ENCODE measurements at regions not wholly inside any gene's neighbourhood (a gene's known extent, or its start where the extent isn't known, plus 50 kb on each side); places are given as distances from the start of the nearest gene placed in this dataset.

DNA sequence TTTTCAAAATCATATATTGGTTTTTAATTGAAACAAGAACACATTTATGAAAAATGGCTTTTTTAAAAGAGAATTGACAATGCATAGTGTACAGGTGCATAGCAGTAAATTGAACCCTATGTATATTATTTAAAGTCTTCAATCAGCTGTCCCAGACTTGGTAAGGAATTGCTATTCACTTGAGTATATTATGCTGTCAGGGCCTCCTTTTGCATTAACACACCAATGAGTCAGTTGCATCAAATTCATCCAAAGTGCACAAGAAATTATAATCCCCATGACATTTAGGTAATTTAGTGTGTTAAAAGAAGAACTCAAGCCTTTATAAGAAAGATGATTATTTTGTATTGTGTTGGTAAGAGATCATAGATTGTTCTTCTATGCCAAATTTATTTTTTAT lies 748.8 kb upstream of the RIOK2 start:
- no peaks in the 10 kb centered on the region for H3K9me3 ChIP-seq (ENCODE audit: control insufficient read depth, low read length)
- ATAC-seq (ENCODE audit: low FRiP score) (no peak), DNase-seq (no peak)
- intact Hi-C loops (cut with DNase I): no loop called here
- H3K27ac ChIP-seq (ENCODE audit: low read depth in 1 of 2, low read length in 2 of 2): no peak overlapping the region
- no peak overlapping the region for H3K4me3 ChIP-seq (ENCODE audit: low read length in 2 of 2)
- H3K27me3 ChIP-seq (ENCODE audit: control insufficient read depth in 1 of 2, insufficient read depth in 2 of 2, low read length in 1 of 2): no peaks in the 10 kb centered on the region
- no peaks in the 10 kb centered on the region for H3K36me3 ChIP-seq (ENCODE audit: control insufficient read depth in 1 of 2, insufficient read depth in 2 of 2, low read length in 1 of 2)
- H3K4me1 ChIP-seq (ENCODE audit: control insufficient read depth in 1 of 2, insufficient read depth in 2 of 2, low read length in 2 of 2): no peaks in the 10 kb centered on the region

DNA sequence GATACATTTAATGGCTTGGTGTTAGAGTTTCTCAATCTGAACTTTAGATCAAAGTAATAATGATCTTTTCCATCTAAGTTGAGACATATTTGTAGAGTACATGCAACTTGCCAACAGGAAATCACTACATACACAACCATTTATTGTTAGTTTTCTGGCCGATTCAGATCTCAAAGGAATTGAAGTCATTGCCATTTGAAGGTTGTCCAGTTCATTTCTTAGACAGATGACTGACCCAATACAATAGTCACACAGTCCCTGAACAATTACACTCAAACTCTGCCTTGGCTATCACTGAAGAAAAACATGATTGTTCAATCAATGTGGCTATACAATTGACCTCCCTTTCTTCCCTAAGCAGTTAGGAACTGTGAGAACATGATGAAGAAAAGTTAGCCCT lies 753.2 kb upstream of the RIOK2 start:
- H3K9me3 ChIP-seq (ENCODE audit: control insufficient read depth, low read length): no peaks in the 10 kb centered on the region
- H3K4me3 ChIP-seq (ENCODE audit: low read length in 2 of 2): no peak overlapping the region
- no peak for ATAC-seq (ENCODE audit: low FRiP score)
- H3K27me3 ChIP-seq (ENCODE audit: control insufficient read depth in 1 of 2, insufficient read depth in 2 of 2, low read length in 1 of 2): no peaks in the 10 kb centered on the region
- intact Hi-C loops (cut with DNase I): no loop called here
- no peak for DNase-seq
- no peaks in the 10 kb centered on the region for H3K36me3 ChIP-seq (ENCODE audit: control insufficient read depth in 1 of 2, insufficient read depth in 2 of 2, low read length in 1 of 2)
- 38 to 61% methylated on average over 1 of the region's 1 CpG for WGBS, 2 donors
- no peaks in the 10 kb centered on the region for H3K4me1 ChIP-seq (ENCODE audit: control insufficient read depth in 1 of 2, insufficient read depth in 2 of 2, low read length in 2 of 2)
- H3K27ac ChIP-seq (ENCODE audit: low read depth in 1 of 2, low read length in 2 of 2): no peak overlapping the region

GRCh38 chr5:97937846-97938245 lies 754.8 kb upstream of the RIOK2 start:
- H3K36me3 ChIP-seq (ENCODE audit: control insufficient read depth in 1 of 2, insufficient read depth in 2 of 2, low read length in 1 of 2): no peaks in the 10 kb centered on the region
- WGBS, 2 donors: 75 to 77% methylated on average over 2 of the region's 2 CpGs
- H3K27me3 ChIP-seq (ENCODE audit: control insufficient read depth in 1 of 2, insufficient read depth in 2 of 2, low read length in 1 of 2): no peaks in the 10 kb centered on the region
- H3K4me1 ChIP-seq (ENCODE audit: control insufficient read depth in 1 of 2, insufficient read depth in 2 of 2, low read length in 2 of 2): no peaks in the 10 kb centered on the region
- no peak overlapping the region for H3K27ac ChIP-seq (ENCODE audit: low read depth in 1 of 2, low read length in 2 of 2)
- no peak overlapping the region for H3K4me3 ChIP-seq (ENCODE audit: low read length in 2 of 2)
- DNase-seq: no peak
- H3K9me3 ChIP-seq (ENCODE audit: control insufficient read depth, low read length): no peaks in the 10 kb centered on the region
- ATAC-seq (ENCODE audit: low FRiP score): no peak
- intact Hi-C loops (cut with DNase I): no loop called here

DNA sequence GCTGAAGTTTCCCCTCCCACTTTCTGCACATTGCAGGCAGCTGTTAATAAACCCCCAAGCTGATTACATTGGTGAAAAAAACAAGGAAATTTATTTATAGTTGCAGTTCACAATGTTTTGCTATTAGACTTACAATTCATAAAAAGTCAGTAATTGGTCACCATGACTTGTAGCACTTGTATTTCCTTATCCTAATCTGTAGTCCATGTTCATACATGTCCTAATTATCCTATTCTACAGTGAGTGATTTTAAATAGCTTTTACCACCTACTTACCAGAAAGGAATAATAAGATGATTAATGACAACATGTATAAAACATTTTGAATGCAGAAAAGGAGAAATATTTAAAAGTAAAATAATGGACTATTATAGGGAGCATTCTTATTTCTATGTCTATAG lies 760.0 kb upstream of the RIOK2 start:
- Histone ChIP-seq H3K9me3 (ENCODE audit: control insufficient read depth, low read length) (no peaks in the 10 kb centered on the region), H3K4me3 (ENCODE audit: low read length in 2 of 2) (no peak overlapping the region), H3K27ac (ENCODE audit: low read depth in 1 of 2, low read length in 2 of 2) (no peak overlapping the region), H3K36me3 (ENCODE audit: control insufficient read depth in 1 of 2, insufficient read depth in 2 of 2, low read length in 1 of 2) (no peaks in the 10 kb centered on the region), H3K4me1 (ENCODE audit: control insufficient read depth in 1 of 2, insufficient read depth in 2 of 2, low read length in 2 of 2) (no peaks in the 10 kb centered on the region), H3K27me3 (ENCODE audit: control insufficient read depth in 1 of 2, insufficient read depth in 2 of 2, low read length in 1 of 2) (no peaks in the 10 kb centered on the region)
- ATAC-seq (ENCODE audit: low FRiP score) (no peak), DNase-seq (no peak)
- intact Hi-C loops (cut with DNase I): no loop called here

DNA sequence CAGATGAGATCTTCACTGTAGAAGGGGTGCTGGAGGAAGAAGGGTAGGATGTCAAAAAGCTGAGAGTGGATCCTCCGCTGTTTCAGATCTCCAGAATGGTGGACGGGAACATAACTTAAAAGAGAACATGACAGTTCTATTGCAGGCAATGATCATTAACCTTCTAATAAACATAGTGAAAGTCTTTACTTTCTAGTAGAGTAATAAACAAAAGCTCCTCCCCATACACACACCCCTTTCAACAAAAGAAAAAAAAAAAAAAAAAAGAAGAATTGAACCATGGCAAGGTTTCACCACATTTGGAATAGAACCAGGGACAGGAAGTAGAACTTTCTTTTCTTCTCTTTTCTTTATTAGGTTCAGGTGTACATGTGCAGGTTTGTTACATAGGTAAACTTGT lies 768.1 kb upstream of the RIOK2 start:
- no peaks in the 10 kb centered on the region for H3K4me1 ChIP-seq (ENCODE audit: control insufficient read depth in 1 of 2, insufficient read depth in 2 of 2, low read length in 2 of 2)
- H3K9me3 ChIP-seq (ENCODE audit: control insufficient read depth, low read length): peaks cover 2% of the 10 kb centered on the region
- 89 to 93% methylated on average over 2 of the region's 2 CpGs for WGBS, 2 donors
- intact Hi-C loops (cut with DNase I): no loop called here
- H3K36me3 ChIP-seq (ENCODE audit: control insufficient read depth in 1 of 2, insufficient read depth in 2 of 2, low read length in 1 of 2): no peaks in the 10 kb centered on the region
- no peak overlapping the region for H3K27ac ChIP-seq (ENCODE audit: low read depth in 1 of 2, low read length in 2 of 2)
- no peak overlapping the region for H3K4me3 ChIP-seq (ENCODE audit: low read length in 2 of 2)
- no peak for ATAC-seq (ENCODE audit: low FRiP score)
- H3K27me3 ChIP-seq (ENCODE audit: control insufficient read depth in 1 of 2, insufficient read depth in 2 of 2, low read length in 1 of 2): peaks cover 0 to 2% of the 10 kb centered on the region in 2 donors
- no peak for DNase-seq

DNA sequence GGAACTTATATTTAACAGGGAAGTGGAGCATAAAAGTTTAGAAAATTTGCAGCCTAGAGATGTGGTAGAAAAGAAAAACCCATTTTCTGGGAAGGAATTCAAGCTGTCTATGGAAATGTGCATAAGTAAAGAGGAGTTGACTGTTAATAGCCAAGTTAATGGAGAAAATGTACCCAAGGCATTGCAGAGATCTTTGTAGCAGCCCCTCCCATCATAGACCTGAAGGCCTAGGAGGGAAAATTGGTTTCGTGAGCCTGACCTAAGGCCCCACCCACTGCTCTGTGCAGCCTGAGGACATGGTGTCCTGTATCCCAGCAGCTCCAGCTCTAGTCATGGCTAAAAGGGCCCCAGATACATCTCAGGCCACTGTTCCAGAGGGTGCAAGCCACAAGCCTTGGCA lies 772.4 kb upstream of the RIOK2 start:
- WGBS, 2 donors: 59 to 78% methylated on average over 1 of the region's 1 CpG
- Histone ChIP-seq H3K27ac (ENCODE audit: low read depth in 1 of 2, low read length in 2 of 2) (no peak overlapping the region), H3K9me3 (ENCODE audit: control insufficient read depth, low read length) (no peaks in the 10 kb centered on the region), H3K36me3 (ENCODE audit: control insufficient read depth in 1 of 2, insufficient read depth in 2 of 2, low read length in 1 of 2) (no peaks in the 10 kb centered on the region), H3K27me3 (ENCODE audit: control insufficient read depth in 1 of 2, insufficient read depth in 2 of 2, low read length in 1 of 2) (peaks cover 0 to 2% of the 10 kb centered on the region in 2 donors), H3K4me1 (ENCODE audit: control insufficient read depth in 1 of 2, insufficient read depth in 2 of 2, low read length in 2 of 2) (no peaks in the 10 kb centered on the region), H3K4me3 (ENCODE audit: low read length in 2 of 2) (no peak overlapping the region)
- ATAC-seq (ENCODE audit: low FRiP score) (no peak), DNase-seq (no peak)
- intact Hi-C loops (cut with DNase I): no loop called here

- no peaks in the 10 kb centered on the region for H3K27me3 ChIP-seq (ENCODE audit: control insufficient read depth in 1 of 2, insufficient read depth in 2 of 2, low read length in 1 of 2)
- no peak for ATAC-seq (ENCODE audit: low FRiP score)
- intact Hi-C loops (cut with DNase I): no loop called here
- H3K36me3 ChIP-seq (ENCODE audit: control insufficient read depth in 1 of 2, insufficient read depth in 2 of 2, low read length in 1 of 2): no peaks in the 10 kb centered on the region
- WGBS, 2 donors: 56 to 57% methylated on average over 3 of the region's 3 CpGs
- no peaks in the 10 kb centered on the region for H3K4me1 ChIP-seq (ENCODE audit: control insufficient read depth in 1 of 2, insufficient read depth in 2 of 2, low read length in 2 of 2)
- no peaks in the 10 kb centered on the region for H3K9me3 ChIP-seq (ENCODE audit: control insufficient read depth, low read length)
- no peak for DNase-seq
- H3K27ac ChIP-seq (ENCODE audit: low read depth in 1 of 2, low read length in 2 of 2): no peak overlapping the region
- no peak overlapping the region for H3K4me3 ChIP-seq (ENCODE audit: low read length in 2 of 2)
Observed at GRCh38 chr5:97967292-97967691, 784.2 kb upstream of the RIOK2 start.

GRCh38 chr5:97968346-97968745 lies 785.3 kb upstream of the RIOK2 start:
- intact Hi-C loops (cut with DNase I): no loop called here
- H3K36me3 ChIP-seq (ENCODE audit: control insufficient read depth in 1 of 2, insufficient read depth in 2 of 2, low read length in 1 of 2): no peaks in the 10 kb centered on the region
- no peaks in the 10 kb centered on the region for H3K4me1 ChIP-seq (ENCODE audit: control insufficient read depth in 1 of 2, insufficient read depth in 2 of 2, low read length in 2 of 2)
- no peaks in the 10 kb centered on the region for H3K27me3 ChIP-seq (ENCODE audit: control insufficient read depth in 1 of 2, insufficient read depth in 2 of 2, low read length in 1 of 2)
- WGBS, 2 donors: 88% methylated on average over 2 of the region's 2 CpGs
- H3K4me3 ChIP-seq (ENCODE audit: low read length in 2 of 2): no peak overlapping the region
- H3K9me3 ChIP-seq (ENCODE audit: control insufficient read depth, low read length): no peaks in the 10 kb centered on the region
- no peak for DNase-seq
- ATAC-seq (ENCODE audit: low FRiP score): no peak
- no peak overlapping the region for H3K27ac ChIP-seq (ENCODE audit: low read depth in 1 of 2, low read length in 2 of 2)

DNA sequence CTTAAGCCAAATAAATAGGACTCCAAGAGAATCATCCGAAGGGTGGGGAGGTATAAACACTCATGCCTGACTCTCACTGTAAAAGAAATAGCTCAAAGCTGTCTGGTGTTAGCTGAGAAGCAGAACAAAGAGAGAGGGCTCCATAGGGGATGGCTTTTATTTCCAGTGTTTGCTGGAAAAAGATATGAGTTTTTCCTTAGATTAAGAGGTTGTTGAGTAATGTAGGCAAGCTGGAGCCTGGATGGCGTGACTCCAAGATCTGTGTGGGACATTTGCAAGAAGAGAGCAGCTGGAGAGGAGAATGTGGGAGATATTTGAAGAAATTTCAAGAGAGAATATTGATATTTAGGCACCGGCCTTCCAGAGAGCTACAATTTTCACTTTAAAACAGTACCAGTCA lies 793.7 kb upstream of the RGMB start:
- H3K4me3 ChIP-seq (ENCODE audit: low read length in 2 of 2): no peak overlapping the region
- H3K9me3 ChIP-seq (ENCODE audit: control insufficient read depth, low read length): no peaks in the 10 kb centered on the region
- WGBS, 2 donors: 73 to 78% methylated on average over 3 of the region's 3 CpGs
- intact Hi-C loops (cut with DNase I): no loop called here
- ATAC-seq (ENCODE audit: low FRiP score) (no peak), DNase-seq (no peak)
- H3K27ac ChIP-seq (ENCODE audit: low read depth in 1 of 2, low read length in 2 of 2): no peak overlapping the region
- H3K4me1 ChIP-seq (ENCODE audit: control insufficient read depth in 1 of 2, insufficient read depth in 2 of 2, low read length in 2 of 2): no peaks in the 10 kb centered on the region
- no peaks in the 10 kb centered on the region for H3K36me3 ChIP-seq (ENCODE audit: control insufficient read depth in 1 of 2, insufficient read depth in 2 of 2, low read length in 1 of 2)
- no peaks in the 10 kb centered on the region for H3K27me3 ChIP-seq (ENCODE audit: control insufficient read depth in 1 of 2, insufficient read depth in 2 of 2, low read length in 1 of 2)

- no peak overlapping the region for H3K27ac ChIP-seq (ENCODE audit: low read depth in 1 of 2, low read length in 2 of 2)
- no peaks in the 10 kb centered on the region for H3K9me3 ChIP-seq (ENCODE audit: control insufficient read depth, low read length)
- H3K4me3 ChIP-seq (ENCODE audit: low read length in 2 of 2): no peak overlapping the region
- 82 to 86% methylated on average over 1 of the region's 1 CpG for WGBS, 2 donors
- H3K36me3 ChIP-seq (ENCODE audit: control insufficient read depth in 1 of 2, insufficient read depth in 2 of 2, low read length in 1 of 2): no peaks in the 10 kb centered on the region
- H3K4me1 ChIP-seq (ENCODE audit: control insufficient read depth in 1 of 2, insufficient read depth in 2 of 2, low read length in 2 of 2): no peaks in the 10 kb centered on the region
- ATAC-seq (ENCODE audit: low FRiP score): no peak
- DNase-seq: no peak
- intact Hi-C loops (cut with DNase I): no loop called here
- no peaks in the 10 kb centered on the region for H3K27me3 ChIP-seq (ENCODE audit: control insufficient read depth in 1 of 2, insufficient read depth in 2 of 2, low read length in 1 of 2)
Observed at GRCh38 chr5:97980291-97980690, 793.2 kb upstream of the RGMB start.

Measured in aorta (tissue), 5 donors.